Keratinocyte (primary cell): ENCODE measurements at regions not wholly inside any gene's neighbourhood (a gene's known extent, or its start where the extent isn't known, plus 50 kb on each side); places are given as distances from the start of the nearest gene placed in this dataset.

Experiments used
- EZH2 ChIP-seq: IDR thresholded peaks from one replicate; pipeline ENCODE4 v1.6.1; 2012; ENCODE audit warnings: inconsistent platforms, mild to moderate bottlenecking, low read length, moderate library complexity
- TF ChIP-seq, protein P1 (sequence below), 3 experiments: IDR thresholded peaks in 1 of 3; conservative IDR thresholded peaks in 1 of 3; optimal IDR thresholded peaks in 1 of 3; 2 replicates in 2 of 3; 3 replicates in 1 of 3; pipeline versions ENCODE3 to v1.5.1; 2011; ENCODE audit warnings: low read length in 3 of 3, mild to moderate bottlenecking in 3 of 3, moderate library complexity in 2 of 3, control low read depth in 1 of 3, inconsistent platforms in 1 of 3; ENCODE audit not compliant: insufficient read depth in 2 of 3; ENCODE audit errors: extremely low read depth in 1 of 3

DNA sequence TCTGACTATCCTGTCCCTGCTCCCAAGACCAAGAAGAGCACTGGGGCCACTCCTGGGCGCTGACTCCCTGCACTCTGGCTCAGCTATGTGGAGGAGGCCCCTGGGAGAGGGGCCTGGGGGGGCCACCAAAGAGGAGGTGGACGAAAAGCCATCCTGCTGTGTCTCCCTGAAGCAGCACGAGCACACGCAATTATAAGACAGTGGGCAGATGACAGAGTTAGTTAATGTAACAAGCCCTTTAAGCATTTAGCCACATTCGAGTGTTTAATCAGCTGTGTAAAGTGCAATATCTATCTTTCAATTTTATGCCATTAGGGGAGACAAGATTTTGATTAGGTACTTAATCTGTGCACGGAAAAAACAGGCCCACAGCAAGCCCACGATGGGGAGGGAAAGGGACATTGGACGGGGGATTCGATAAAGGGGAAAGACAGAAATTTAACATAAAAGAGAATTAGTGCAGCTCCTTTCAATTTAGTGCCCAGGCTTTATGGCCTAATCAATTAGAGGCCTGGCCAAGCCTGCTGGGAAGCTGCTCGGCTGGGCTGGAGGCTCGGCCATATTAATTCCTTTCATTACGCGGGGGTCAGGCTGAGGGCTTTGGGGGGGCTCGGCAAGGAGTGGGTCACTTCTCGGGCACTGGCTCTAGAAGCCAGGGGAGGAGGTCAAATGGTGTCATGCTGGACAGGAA lies 286.2 kb downstream of the DHX35 start:
- TF ChIP-seq, protein P1, sequence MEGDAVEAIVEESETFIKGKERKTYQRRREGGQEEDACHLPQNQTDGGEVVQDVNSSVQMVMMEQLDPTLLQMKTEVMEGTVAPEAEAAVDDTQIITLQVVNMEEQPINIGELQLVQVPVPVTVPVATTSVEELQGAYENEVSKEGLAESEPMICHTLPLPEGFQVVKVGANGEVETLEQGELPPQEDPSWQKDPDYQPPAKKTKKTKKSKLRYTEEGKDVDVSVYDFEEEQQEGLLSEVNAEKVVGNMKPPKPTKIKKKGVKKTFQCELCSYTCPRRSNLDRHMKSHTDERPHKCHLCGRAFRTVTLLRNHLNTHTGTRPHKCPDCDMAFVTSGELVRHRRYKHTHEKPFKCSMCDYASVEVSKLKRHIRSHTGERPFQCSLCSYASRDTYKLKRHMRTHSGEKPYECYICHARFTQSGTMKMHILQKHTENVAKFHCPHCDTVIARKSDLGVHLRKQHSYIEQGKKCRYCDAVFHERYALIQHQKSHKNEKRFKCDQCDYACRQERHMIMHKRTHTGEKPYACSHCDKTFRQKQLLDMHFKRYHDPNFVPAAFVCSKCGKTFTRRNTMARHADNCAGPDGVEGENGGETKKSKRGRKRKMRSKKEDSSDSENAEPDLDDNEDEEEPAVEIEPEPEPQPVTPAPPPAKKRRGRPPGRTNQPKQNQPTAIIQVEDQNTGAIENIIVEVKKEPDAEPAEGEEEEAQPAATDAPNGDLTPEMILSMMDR (optimal IDR thresholded peaks at IDR 0.05 in 1 of 3, IDR thresholded peaks at IDR 0.05 in 1 of 3, conservative IDR thresholded peaks at IDR 0.05 in 1 of 3; ENCODE audit: extremely low read depth in 1 of 3, insufficient read depth in 2 of 3, low read length in 3 of 3): no peak
- no peak for TF ChIP-seq EZH2
